ENCODE measurements at regions not wholly inside any gene's neighbourhood (a gene's known extent, or its start where the extent isn't known, plus 50 kb on each side); places are given as distances from the start of the nearest gene placed in this dataset.
"Not testable (repeated sequence)": the region's sequence is repeated elsewhere in the genome, so short reads cannot be mapped to it uniquely, and the experiment has no call there.

DNA sequence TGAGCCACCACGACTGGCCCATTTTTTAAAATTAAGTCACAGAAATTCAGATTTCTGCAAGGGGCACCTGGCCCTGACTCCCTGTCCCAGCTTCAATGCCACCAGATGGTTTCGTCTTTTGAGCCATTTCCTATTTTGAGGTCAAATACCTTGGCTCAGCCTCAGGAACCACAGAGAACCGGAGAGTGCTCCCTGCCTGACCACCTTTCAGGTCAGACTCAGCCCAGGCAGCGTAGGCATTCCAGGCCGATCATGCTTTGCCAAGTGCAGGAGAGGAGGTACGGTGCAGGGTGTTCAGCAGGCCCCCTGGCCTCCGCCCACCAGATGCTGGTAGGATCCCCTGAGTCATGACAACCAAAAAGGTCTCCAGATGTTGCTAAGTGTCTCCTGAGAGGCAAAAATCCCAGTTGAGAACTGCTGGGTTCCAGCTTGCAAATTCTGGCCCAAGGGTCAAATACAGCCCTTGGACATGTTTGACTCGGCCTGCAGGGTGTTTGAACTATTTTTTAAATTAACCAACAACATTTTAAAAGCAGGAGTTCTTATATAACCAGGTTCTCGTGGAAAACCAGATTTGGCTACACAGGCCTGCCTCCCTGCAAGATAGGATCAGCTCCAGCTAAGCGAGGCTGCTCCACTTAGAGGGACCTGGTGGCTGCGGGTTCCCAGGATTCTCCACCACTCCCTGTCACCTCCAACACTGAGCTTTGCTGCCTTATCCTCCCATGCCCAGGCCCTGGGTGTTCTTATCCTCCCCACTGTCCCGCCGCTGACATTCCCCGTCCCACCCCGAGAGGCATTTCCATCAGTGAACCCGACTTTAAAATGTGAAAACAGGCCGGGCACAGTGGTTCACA, 61.9 kb upstream of the TARDBP start:
- ATAC-seq = no peak

DNA sequence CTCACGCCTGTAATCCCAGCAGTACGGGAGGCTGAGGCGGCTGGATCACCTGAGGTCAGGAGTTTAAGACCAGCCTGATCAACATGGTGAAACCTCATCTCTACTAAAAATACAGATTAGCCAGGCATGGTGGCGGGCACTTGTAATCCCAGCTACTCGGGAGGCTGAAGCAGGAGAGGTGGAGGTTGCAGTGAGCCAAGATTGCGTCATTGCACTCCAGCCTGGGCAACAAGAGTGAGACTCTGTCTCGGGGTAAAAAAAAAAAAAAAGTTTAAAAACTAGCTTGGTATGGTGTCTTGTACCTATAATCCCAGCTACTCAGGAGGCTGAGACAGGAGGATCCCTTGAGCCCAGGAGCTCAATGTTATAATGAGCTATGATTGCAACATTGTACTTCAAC, 61.2 kb upstream of the TARDBP start:
- Histone ChIP-seq H3K9me3 (peaks cover 0 to 21% (median 10%) of the 10 kb centered on the region in 11 donors), H3K4me1 (peaks cover 0 to 11% (median 0%) of the 10 kb centered on the region in 9 donors)
- not testable (repeated sequence) for ATAC-seq, H3K27ac ChIP-seq, DNase-seq, H3K36me3 ChIP-seq, H3K27me3 ChIP-seq, H3K4me3 ChIP-seq
- 89 to 93% methylated on average over 7 of the region's 7 CpGs for WGBS, 2 donors
- intact Hi-C loops (cut with DNase I) = loop anchor here in 1 of 10 donors (10.0 kb wide), 1 partner anchor 446 kb away; no protein-coding TSS in a partner anchor

More for the DNA sequence above, 61.9 kb upstream of the TARDBP start:
- peaks cover 0 to 21% (median 10%) of the 10 kb centered on the region in 11 donors for H3K9me3 ChIP-seq
- TF ChIP-seq, protein P1, sequence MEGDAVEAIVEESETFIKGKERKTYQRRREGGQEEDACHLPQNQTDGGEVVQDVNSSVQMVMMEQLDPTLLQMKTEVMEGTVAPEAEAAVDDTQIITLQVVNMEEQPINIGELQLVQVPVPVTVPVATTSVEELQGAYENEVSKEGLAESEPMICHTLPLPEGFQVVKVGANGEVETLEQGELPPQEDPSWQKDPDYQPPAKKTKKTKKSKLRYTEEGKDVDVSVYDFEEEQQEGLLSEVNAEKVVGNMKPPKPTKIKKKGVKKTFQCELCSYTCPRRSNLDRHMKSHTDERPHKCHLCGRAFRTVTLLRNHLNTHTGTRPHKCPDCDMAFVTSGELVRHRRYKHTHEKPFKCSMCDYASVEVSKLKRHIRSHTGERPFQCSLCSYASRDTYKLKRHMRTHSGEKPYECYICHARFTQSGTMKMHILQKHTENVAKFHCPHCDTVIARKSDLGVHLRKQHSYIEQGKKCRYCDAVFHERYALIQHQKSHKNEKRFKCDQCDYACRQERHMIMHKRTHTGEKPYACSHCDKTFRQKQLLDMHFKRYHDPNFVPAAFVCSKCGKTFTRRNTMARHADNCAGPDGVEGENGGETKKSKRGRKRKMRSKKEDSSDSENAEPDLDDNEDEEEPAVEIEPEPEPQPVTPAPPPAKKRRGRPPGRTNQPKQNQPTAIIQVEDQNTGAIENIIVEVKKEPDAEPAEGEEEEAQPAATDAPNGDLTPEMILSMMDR (IDR thresholded peaks at IDR 0.05) = no peak
- no peak overlapping the region for H3K4me3 ChIP-seq
- H3K36me3 ChIP-seq = no peaks in the 10 kb centered on the region
- no peak for DNase-seq
- H3K4me1 ChIP-seq = peaks cover 0 to 11% (median 0%) of the 10 kb centered on the region in 9 donors
- no peak overlapping the region for H3K27ac ChIP-seq
- intact Hi-C loops (cut with DNase I) = loop anchor here in 1 of 10 donors (10.0 kb wide), 1 partner anchor 446 kb away; no protein-coding TSS in a partner anchor
- no peaks in the 10 kb centered on the region for H3K27me3 ChIP-seq
- 75 to 78% methylated on average over 17 of the region's 17 CpGs for WGBS, 2 donors

DNA sequence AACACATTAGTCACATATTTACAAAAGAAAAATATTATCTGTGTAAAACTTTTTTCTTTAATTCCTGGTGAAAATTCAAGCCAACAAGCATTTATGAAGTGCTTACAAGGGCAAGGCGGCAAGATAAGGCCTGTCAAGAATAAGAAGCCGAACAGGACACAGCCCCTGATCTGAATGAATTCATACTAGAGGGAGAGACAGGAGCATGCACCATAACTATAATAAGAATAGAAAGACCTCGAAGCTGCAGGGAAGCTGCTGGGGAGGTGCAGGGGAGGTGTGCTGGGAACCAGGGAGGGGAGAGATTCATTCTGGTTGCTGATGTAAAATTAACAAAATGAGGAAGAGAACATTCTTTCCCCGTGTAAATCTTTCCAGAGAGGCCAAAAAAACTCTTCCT, 60.5 kb upstream of the TARDBP start:
- DNase-seq (no peak), ATAC-seq (no peak)
- no peaks in the 10 kb centered on the region for H3K36me3 ChIP-seq
- intact Hi-C loops (cut with DNase I) = loop anchor here in 1 of 10 donors (10.0 kb wide), 1 partner anchor 447 kb away; no protein-coding TSS in a partner anchor
- TF ChIP-seq, protein P1 (IDR thresholded peaks at IDR 0.05) = no peak
- no peaks in the 10 kb centered on the region for H3K27me3 ChIP-seq
- WGBS, 2 donors = 41 to 42% methylated on average over 4 of the region's 4 CpGs
- peaks cover 0 to 14% (median 1%) of the 10 kb centered on the region in 9 donors for H3K4me1 ChIP-seq
- H3K27ac ChIP-seq = no peak overlapping the region
- H3K9me3 ChIP-seq = peaks cover 0 to 21% (median 10%) of the 10 kb centered on the region in 11 donors
- no peak overlapping the region for H3K4me3 ChIP-seq

GRCh38 chr1:10953505-10954193, 58.8 kb upstream of the TARDBP start:
- TF ChIP-seq, protein P1 (IDR thresholded peaks at IDR 0.05) = no peak
- peaks cover 0 to 21% (median 10%) of the 10 kb centered on the region in 11 donors for H3K9me3 ChIP-seq
- no peak overlapping the region for H3K4me3 ChIP-seq
- 94 to 95% methylated on average over 12 of the region's 12 CpGs for WGBS, 2 donors
- H3K4me1 ChIP-seq = peaks cover 0 to 23% (median 3%) of the 10 kb centered on the region in 9 donors
- no peaks in the 10 kb centered on the region for H3K27me3 ChIP-seq
- H3K36me3 ChIP-seq = no peaks in the 10 kb centered on the region
- ATAC-seq = no peak
- intact Hi-C loops (cut with DNase I) = loop anchor here in 1 of 10 donors (10.0 kb wide), 1 partner anchor 449 kb away; no protein-coding TSS in a partner anchor
- H3K27ac ChIP-seq = no peak overlapping the region
- DNase-seq = no peak
